Tongue (tissue), 1 donor: ENCODE measurements at regions not wholly inside any gene's neighbourhood (a gene's known extent, or its start where the extent isn't known, plus 50 kb on each side); places are given as distances from the start of the nearest gene placed in this dataset.
A peak's percentile ranks its signal among the peaks of the same experiment; 100 is the strongest.

ENCODE experiments used
- DNase-seq: peaks from one replicate; pipeline ENCODE4 v3.0.0-alpha.2; 2015

DNA sequence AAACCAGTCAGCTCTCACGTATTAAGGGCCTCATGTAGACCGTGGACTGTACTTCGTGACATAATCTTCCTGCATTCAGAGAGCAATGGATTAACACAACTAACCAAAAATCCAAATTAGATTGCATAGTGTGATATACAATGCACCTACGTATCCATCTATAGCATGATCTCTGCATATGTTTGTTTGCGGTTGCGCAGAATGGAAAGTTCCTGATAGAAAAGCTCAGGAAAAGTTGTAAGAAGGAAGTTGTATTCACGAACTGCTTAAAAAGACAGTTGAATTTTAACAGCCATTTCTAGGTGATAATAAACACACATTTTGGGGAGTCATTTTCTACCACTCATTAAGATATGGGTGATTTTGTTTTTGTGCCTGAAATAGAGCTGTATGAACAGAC, 869.0 kb downstream of the TLE4 start:
- DNase-seq: no peak

DNA sequence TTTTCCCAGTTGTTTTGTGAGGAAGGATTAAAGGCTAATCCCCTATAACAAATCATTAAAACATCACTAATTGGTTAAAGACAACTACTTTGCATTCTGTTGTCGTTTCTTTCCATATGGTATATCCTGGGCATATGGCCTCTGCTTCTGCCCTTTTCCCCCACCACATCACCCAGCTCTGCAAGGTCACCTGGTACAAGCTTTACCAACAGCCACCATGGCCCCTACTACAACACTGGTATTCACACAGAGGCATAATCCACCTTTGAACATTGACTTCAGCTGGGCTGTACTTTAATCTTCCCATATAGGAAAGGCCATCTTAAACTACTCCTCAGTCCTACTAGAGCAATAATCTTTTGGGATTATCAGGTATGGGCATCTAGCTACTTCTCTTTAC, 866.1 kb downstream of the TLE4 start:
- DNase-seq: no peak

DNA sequence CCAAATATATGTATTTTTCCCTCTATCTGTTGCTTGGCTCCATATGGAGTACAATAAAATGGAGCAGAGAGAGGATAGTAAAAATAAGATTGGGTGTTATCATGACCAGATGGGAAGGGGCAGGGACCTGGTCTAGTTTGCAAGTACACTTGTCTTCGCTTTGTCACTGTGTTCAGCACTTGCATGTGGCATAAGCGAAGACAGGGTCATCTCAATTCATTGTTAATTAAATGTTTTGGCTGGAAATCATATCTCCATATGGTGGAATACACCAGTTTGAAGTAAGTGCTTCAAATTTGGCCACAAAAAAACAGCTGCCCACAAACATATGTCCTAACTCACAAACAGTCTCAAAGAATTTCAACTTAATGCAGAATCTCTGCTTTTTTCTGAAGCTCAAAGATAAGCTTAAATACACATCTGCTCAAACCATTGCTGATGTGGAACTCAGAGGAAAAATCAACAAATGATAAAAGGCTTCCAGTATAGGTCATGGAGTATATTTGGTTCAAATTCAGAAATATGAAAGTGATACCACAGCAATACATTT, 865.4 kb downstream of the TLE4 start:
- peak; percentile 27 for DNase-seq

DNA sequence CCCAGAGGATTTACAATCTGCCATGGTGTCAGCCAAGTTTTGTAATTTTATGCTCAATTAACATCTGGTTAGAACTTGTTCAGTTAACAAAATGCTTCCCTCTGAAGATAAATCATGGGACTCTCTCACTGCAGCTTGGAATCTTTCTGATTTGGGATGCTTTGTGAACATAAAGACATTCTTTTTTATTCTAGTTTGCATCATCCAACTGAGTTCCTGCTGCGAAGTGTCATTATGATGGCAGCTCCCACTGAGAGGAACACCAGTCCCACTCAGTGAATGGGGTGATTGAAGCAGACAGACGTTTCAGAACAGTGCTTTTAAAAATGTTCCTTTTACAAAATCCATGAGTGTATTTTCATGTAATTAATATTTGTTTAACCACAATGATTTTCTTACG, 863.8 kb downstream of the TLE4 start:
- peak; percentile 3 for DNase-seq

DNA sequence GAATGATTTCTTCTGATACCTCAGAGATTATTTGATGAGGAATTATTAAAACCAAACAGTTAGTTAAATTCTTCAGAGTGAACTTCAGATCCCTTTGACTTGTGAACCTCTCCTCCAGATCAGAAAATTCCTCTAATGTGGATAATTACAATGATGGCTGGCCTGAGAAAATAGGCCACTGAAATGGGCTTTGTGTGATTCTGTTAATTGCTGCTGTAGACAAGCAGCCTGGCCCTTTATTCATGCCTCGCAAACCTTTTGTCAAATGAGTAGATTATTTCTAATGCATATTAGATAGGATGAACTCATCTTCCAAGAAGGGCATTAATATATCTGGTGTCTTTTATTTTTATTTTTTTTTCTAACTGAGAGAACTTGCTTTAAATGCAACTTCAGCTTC, 855.2 kb downstream of the TLE4 start:
- no peak for DNase-seq

DNA sequence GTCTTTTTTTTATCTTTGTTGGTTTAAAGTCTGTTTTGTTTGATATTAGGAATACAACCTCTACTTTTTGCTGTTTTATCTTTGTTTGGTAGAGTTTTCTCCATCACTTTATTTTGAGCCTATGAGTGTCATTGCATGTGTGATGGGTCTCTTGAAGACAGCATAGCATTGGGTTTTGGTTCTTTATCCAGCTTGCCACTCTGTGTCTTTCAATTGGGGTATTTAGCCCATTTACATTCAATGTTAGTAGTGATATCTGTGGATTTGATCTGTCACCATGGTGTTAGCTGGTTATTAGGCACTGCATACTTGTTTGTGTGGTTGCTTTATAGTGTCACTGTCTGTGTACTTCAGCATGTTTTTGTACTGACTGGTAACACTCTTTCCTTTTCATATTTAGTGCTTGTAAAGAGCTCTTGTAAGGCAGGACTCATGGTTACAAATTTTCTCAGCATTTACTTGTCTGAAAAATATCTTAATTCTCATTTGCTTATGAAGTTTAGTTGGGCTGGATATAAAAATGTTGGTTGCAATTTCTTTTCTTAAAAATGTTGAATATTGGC, 845.5 kb downstream of the TLE4 start:
- no peak for DNase-seq

DNA sequence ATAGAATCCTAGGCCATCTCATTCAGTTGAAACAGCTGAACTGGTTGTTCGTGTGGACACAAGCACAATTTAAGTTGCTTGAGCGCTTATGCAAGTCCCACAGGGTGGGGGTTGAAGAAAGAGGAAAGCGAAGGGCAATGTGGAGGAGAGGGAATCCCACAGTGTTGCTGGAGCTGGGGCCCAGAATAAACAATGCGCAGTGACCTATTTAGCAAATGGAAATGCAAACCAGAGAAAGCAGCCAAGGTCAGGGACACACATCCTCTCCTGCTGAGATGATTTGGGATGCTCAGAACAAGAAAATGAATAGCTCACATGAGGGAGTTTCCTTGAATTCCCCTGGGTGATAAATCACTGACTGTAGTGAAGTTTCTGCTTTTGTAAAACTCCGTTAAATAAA, 838.3 kb downstream of the TLE4 start:
- DNase-seq: peak; percentile 53

DNA sequence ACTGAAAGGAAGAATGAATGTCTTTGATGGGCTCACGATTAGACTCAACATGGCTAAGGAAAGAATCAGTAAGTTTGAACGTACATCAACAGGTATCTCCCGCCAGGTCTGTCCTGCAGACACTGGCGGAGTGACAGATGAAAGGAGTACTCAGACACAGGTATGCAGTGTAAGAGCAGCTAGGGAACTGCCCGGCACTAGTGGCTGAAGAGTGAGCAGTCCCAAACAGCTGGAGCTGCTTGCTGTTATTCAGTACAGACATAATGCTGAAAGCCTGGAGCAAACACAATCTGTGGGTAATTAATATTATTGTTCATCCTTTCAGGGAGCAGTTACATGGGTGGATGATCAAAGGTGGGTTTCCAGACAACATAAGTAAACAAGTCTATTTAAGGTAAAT, 835.5 kb downstream of the TLE4 start:
- no peak for DNase-seq

DNA sequence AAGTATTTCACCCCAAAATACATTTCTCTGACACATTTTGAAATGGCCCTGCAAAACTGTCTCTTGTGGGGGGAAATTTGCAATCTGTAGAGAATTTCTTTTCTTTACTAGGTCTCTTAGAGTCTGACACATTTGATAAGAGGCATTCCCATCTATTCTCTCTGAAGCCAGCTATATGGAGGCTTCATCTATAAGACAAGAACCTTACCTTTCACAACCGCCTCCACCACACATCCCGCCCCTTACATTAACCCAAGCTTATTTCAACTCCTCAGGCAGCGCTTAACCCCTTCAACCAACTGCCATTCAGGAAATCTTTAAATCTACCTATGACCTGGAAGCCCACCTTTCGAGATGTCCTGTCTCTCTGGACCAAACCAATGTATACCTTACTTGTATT, 829.5 kb downstream of the TLE4 start:
- no peak for DNase-seq

DNA sequence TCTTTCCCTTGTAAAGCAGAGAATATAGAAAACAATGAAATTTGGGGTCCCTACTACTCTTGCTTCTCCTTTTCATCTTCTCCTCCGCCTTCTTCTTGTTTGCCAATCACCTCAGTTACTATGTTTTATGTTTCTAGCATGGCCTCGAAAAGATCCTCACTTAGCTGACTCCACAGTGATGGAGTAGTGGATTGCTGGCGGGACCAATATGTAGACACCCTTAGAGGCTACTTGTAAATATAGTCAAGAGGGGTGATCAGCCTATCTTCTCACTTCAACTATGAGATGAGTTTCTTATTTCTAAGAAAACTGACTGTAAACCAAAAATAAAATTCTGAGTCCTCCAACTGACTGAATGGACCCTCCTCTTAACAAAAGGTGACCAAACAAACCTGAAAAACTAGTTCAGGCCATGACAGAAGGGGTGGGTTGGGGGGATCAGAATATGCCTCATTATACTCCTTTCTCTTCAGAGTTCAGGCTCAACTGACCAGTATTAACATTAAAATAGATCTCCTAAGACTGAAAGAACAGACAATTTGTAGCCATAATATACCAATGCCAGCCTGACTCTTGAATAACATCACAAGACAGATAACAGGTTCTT, 829.0 kb downstream of the TLE4 start:
- no peak for DNase-seq

DNA sequence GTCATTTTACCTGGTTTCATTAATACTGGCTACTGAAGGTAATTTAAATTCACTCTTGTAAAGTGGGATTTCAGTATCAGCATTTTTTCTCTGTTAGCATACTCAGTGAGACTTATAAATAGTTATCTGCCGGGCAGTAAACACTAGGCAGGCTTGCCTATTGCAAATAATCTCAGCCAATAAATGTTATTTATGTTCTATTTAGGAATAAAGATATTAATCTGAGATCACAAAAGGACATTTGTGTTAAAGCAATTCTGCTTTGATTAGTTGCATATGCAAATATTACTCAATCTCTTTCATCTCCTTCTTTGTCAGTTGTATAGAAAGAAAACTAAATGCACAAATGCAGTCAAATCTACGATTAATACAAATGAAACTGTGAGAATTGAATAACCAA, 827.8 kb downstream of the TLE4 start:
- no peak for DNase-seq

DNA sequence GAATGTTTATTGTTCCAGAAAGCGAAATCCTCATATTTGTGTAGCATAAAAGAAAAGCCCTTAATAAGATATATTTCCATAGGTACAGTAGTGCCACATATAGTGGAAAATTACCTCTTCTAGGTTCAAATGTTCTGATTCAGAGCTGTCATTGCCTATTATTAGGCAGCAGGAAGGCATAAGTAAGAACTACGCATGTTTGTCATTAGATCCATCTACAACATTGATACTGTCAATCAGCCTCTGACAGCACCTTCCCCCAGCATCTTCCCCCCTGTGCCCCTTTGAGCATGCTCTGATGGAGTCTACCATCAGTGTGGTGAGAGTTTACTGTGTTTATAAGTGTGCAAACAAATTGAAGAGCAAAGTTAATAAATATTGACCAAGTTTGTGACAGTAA, 816.1 kb downstream of the TLE4 start:
- DNase-seq: no peak

DNA sequence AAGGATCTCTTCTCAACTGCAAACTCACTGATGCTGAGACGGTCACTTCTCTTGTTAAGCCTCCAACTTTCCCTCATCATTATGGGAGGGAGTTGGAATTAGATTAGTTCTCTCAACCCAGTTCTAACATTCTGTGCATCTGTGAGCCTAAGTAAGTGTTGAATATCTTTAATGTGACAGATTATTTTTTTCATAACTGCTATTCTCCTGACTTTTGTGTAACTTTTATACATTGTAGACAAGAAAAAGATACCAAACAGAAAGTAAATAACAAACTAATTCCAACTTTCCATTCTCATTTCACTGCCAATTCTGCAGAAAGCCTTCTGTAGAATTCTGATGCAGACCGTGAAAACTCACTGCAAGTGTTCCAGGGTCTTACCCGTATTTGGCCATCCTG, 813.5 kb downstream of the TLE4 start:
- no peak for DNase-seq

DNA sequence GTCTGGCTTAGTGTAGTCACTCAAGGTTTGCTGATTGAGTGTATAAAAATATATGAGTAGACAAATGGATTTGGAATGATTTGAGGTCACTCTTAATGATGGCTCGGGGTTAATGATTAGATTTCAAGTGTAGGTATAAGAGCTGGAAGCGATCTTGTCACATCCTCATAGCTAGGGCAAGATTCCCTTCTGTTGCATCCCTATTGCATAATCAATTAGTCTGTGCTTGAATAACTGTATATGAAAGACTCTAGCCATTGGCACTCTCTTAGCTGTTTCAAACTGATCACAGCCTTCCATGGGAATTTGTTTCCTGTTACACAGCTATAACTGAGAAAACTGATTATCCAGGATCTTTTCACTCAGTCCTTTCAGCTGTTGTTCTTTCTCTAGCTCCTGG, 811.6 kb downstream of the TLE4 start:
- DNase-seq: peak; percentile 8

DNA sequence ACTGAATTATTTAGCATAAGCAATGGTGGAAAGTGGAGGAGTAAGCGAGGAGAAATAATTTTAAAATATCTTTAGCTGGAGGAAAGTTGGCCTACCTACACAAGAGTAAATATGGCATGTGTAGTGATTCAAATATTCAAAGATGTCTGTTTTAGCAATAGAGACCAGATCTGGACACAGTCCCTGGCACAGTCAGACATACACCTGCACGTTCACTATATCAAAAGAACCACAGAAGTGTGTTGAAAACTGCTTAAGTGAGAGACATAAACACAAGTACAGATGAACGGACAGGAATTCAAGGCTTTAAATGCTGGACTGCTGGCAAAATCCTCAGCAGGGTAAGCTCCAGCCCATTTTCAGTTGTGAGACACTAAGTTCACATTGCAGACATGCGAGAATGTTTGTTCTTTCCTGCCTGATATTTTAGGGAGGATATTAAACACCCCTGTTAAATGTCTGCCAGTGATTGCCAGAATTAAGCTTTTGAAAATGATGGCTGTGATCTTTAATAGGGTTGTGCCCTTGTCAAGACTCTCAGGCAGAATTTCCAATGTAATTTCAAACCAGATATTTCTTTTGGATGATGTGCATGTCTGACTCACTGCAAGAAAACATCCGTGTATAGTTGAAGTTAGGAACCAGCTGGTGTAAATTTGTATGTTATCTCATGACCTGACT, 810.6 kb downstream of the TLE4 start:
- peak; percentile 65 for DNase-seq

DNA sequence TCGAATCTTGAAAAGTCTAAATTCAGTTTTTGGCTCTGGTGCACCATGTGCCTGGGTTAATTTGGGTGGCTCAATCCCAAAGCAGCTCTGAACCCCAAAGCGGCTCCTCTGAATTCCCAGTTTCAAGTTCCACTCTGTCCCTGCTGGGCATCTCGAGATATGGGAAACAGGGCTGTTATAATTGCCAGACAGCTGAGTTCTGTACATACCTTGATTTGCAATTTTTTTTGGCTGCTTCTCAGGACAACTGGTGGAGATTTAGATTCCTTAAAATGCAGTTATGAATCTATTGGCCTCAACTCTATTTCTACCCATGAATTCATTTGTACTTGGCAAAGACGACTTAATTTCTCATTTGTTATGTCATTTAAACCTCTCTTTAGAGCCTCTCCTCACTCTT, 808.5 kb downstream of the TLE4 start:
- DNase-seq: no peak

DNA sequence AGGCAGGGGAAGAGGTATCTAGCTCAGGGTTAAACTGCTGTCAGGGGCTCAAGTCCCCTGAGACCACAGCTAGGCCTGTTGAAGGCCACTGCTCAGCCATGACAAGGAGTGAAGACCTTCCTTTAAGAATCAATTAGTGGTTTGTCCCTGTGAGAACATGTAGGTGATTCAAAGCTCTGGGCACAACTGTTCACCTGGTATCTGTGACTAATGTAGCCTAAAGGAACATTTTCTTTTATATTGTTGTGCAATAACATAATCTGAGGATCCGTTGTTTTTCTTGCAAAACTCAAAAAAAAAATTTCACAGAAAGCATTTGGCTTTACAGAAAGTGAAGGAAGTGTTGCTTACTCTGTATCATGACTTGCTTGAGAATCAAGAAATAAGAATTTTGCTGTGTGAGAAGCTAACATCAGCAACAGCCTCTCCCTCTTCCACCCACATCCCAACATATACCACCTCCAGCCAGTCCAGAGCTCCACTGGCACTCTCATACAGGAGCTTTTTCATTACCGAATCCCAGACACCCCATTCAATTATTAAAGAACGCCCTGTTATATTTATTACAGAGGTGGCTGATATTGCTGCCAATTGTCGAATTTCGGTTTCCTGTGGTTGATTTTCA, 807.0 kb downstream of the TLE4 start:
- no peak for DNase-seq

DNA sequence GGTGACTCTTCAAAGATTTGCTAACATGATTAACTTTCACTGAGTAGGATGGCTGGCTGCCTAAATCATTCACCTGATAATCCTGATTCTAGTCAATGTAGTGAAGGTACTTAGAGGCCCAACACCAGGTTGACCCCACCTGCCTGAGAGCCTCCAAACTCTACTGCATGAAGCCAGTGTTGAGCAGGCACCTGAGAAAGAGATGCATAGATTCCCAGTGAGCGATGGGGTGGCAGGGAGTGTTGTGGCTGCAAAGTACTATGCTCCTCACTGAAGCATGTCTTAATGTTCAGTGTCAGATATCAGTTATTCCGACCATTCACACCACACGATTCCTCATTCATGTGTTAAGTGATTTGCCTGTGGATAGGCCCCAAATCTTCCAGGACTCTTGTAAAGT, 804.4 kb downstream of the TLE4 start:
- DNase-seq: no peak

DNA sequence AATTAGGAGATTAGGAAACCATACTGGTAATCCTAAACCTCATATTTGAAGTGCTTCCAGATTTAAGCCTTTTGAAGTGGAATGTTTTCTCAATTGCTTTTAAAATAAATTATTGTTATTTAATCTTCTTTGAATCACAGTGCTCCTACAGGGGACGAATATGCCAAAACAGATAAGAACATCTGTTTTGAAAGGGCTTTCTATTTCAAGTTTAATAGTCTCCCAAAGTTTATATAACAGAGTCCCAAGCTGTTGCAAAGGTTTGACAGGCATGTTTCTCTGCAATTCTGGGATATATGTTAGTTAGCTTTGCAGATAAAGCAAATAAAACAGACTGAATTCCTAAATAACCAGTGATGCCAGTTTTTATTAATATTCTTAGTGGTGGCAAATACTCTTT, 803.7 kb downstream of the TLE4 start:
- DNase-seq: no peak

DNA sequence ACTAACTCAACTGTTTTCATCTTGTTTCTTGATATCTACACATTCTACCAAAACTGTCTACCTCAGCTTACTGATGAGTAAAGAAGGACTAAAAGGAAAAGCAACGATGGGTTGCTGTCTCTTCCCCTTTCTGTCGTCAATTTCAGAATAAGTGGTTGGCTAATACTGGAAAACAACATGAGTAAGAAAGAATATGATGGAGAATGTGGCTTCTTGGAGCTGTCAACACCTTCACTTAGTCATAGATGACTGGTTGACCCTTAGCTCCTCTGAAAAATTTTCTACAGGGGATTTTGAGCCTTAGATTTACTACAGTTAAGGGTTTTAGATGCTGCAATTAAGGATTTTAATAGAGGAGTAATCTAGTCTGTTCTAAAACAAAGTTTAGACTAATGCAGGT, 797.9 kb downstream of the TLE4 start:
- no peak for DNase-seq

DNA sequence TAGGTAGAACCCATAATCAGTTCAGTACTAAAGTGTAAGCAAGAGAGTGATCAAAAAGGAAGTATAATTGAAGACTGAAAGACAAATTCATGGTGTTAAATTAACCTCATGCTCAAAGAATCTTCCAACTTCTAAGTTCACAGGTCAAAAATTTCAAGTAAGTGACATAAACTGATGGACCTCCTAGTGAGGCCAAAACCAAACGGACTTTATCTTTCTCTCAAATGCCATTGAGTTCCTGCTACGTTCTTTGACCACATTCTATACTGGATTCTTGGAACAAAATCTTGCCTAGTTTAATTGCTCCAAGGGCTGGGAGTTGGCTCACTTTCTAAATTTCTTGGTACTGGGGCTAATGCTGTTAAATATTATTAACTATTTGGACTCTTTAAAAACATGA, 794.9 kb downstream of the TLE4 start:
- DNase-seq: no peak

DNA sequence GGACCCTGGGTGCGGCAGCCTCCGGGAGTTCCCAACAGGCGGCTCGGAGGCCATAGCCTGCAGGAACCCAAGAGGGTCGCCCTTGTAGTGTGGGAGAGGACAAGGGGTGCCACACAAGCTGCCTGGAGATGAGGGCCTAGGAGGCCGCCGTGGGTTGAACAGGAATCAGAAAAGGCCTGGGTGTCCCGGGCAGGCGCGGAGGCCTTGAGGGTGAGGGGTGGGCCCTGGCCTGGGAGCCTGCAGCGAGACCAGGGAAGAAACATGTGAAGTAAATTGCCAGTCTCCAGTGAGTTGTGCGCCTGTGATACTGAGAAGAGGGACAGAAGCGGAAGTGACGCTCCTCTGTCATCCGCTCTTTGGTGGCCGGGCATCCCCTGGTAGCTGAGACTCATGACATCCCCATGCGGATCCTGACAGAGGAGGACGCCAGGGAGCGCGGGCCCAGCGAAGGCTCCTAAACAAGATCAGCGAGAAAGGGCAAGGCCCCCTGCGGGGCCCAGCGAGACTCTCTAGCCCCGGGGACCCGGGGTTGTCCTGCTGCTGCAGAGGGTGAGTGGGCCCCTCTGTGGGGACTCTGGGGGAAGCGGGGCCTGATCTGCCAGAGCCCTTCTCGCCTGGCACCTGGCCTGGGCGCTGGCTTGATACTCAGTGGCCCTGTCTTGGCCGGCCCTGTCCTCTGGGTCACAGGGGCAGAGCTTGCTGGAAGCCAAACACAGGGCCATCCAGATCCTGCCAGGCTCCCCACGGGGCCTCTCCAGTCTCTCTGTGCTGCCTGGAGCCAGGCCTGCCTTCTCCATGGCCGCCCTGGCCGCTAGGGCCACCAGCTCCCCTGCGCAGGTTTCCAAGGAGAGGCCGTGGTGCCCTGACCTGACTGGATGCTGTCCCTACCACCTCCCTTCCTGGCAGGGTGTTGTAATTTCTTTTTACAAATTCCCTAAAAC, 788.4 kb downstream of the TLE4 start:
- no peak for DNase-seq
